HG03159 (cell line): ENCODE measurements at regions not wholly inside any gene's neighbourhood (a gene's known extent, or its start where the extent isn't known, plus 50 kb on each side); places are given as distances from the start of the nearest gene placed in this dataset.

ENCODE experiments used
- ATAC-seq: cut with Tn5 transposase; IDR thresholded peaks from one replicate; pipeline ENCODE4 v1.9.1; 2021; ENCODE audit warnings: mild to moderate bottlenecking, moderate library complexity; ENCODE audit not compliant: unreplicated experiment

GRCh38 chr12:45548426-45548825, 181.1 kb upstream of the ARID2 start:
- ATAC-seq = no peak

GRCh38 chr12:45549337-45549902, 180.1 kb upstream of the ARID2 start:
- no peak for ATAC-seq

- no peak for ATAC-seq
These were observed 176.3 kb upstream of the ARID2 start for GRCh38 chr12:45553204-45553603.

- no peak for ATAC-seq
These were observed 172.5 kb upstream of the ARID2 start for GRCh38 chr12:45557016-45557415.

- no peak for ATAC-seq
These were observed 171.2 kb upstream of the ARID2 start for GRCh38 chr12:45558353-45558752.

GRCh38 chr12:45559537-45559936, 170.0 kb upstream of the ARID2 start:
- ATAC-seq = no peak

GRCh38 chr12:45560689-45561088, 168.8 kb upstream of the ARID2 start:
- no peak for ATAC-seq

- no peak for ATAC-seq
These were observed 168.0 kb upstream of the ARID2 start for GRCh38 chr12:45561488-45561887.

GRCh38 chr12:45565590-45565989, 163.9 kb upstream of the ARID2 start:
- no peak for ATAC-seq

- no peak for ATAC-seq
These were observed 163.2 kb upstream of the ARID2 start for GRCh38 chr12:45566257-45566656.

- no peak for ATAC-seq
These were observed 160.7 kb upstream of the ARID2 start for GRCh38 chr12:45568808-45569207.

- no peak for ATAC-seq
These were observed 159.0 kb upstream of the ARID2 start for GRCh38 chr12:45570501-45570900.

GRCh38 chr12:45572114-45572513, 157.4 kb upstream of the ARID2 start:
- no peak for ATAC-seq

- no peak for ATAC-seq
These were observed 154.1 kb upstream of the ARID2 start for GRCh38 chr12:45575417-45575816.

GRCh38 chr12:45575823-45576475, 153.6 kb upstream of the ARID2 start:
- peak; percentile 72 for ATAC-seq

GRCh38 chr12:45577844-45578399, 151.6 kb upstream of the ARID2 start:
- ATAC-seq = no peak

GRCh38 chr12:45580356-45580969, 149.0 kb upstream of the ARID2 start:
- no peak for ATAC-seq

- ATAC-seq = no peak
These were observed 148.4 kb upstream of the ARID2 start for GRCh38 chr12:45581112-45581511.

- no peak for ATAC-seq
These were observed 147.0 kb upstream of the ARID2 start for GRCh38 chr12:45582536-45582935.

- no peak for ATAC-seq
These were observed 146.4 kb upstream of the ARID2 start for GRCh38 chr12:45582986-45583659.

GRCh38 chr12:45584336-45584735, 145.2 kb upstream of the ARID2 start:
- ATAC-seq = no peak
